ENCODE measurements at regions not wholly inside any gene's neighbourhood (a gene's known extent, or its start where the extent isn't known, plus 50 kb on each side); places are given as distances from the start of the nearest gene placed in this dataset.

GRCh38 chr7:132713893-132714292, 137.6 kb upstream of the PLXNA4 start:
- Histone ChIP-seq H3K4me3 (no peak overlapping the region), H3K4me1 (no peaks in the 10 kb centered on the region), H3K36me3 (no peaks in the 10 kb centered on the region), H3K9me3 (no peaks in the 10 kb centered on the region), H3K27me3 (no peaks in the 10 kb centered on the region), H3K27ac (no peak overlapping the region)
- ATAC-seq (no peak), FAIRE-seq (no peak), DNase-seq (no peak)
- TF ChIP-seq CTCF (IDR thresholded peaks at IDR 0.05), result no peak
- WGBS, 2 donors, result 67 to 72% methylated on average over 3 of the region's 3 CpGs
- intact Hi-C loops (cut with DNase I), result no loop called here

DNA sequence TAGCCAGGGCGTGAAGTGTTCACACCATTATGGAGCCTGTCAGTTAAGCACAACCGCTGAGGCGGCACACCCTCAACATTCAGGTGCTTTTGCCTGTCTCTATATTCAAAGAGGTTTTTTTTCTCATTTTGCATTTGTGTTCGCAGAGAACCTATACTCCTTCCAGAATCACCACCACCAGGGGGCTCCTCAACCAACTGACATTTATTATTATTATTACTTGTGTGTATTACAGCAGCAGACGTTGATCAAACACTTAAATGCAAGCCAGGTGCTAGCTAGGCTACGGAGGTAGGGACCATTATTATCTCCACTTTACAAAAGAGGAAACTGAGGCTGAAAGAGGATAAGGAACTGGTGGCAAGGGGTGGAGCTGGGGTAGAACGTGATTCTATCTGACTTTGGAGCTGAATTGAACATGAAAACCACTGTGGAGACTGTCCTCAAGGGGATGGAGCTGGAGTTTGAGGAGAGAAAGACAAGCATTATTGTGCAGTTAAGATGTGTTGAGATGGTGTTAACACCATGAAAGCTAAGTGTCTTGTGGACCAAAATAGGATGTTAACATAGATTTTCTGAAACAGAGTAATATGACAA, 133.8 kb upstream of the PLXNA4 start:
- Histone ChIP-seq H3K9me3 (no peaks in the 10 kb centered on the region), H3K27ac (no peak overlapping the region), H3K4me1 (no peaks in the 10 kb centered on the region), H3K36me3 (no peaks in the 10 kb centered on the region), H3K4me3 (no peak overlapping the region), H3K27me3 (no peaks in the 10 kb centered on the region)
- intact Hi-C loops (cut with DNase I), result no loop called here
- peak in 2 of 4 donors; percentile 31 to 32 for TF ChIP-seq CTCF (IDR thresholded peaks at IDR 0.05)
- 47 to 57% methylated on average over 7 of the region's 7 CpGs for WGBS, 2 donors
- DNase-seq (peak in 3 of 6 donors; percentile 10 to 45 (median 20)), ATAC-seq (peak in 2 of 4 donors; percentile 35 to 46), FAIRE-seq (no peak)

- DNase-seq (no peak), FAIRE-seq (no peak), ATAC-seq (no peak)
- H3K36me3 ChIP-seq, result no peaks in the 10 kb centered on the region
- no peaks in the 10 kb centered on the region for H3K27me3 ChIP-seq
- H3K27ac ChIP-seq, result no peak overlapping the region
- no peak overlapping the region for H3K4me3 ChIP-seq
- 87 to 88% methylated on average over 5 of the region's 5 CpGs for WGBS, 2 donors
- H3K4me1 ChIP-seq, result no peaks in the 10 kb centered on the region
- intact Hi-C loops (cut with DNase I), result no loop called here
- TF ChIP-seq CTCF (IDR thresholded peaks at IDR 0.05), result no peak
- no peaks in the 10 kb centered on the region for H3K9me3 ChIP-seq
Observed at GRCh38 chr7:132708470-132708869, 132.2 kb upstream of the PLXNA4 start.

- no peaks in the 10 kb centered on the region for H3K36me3 ChIP-seq
- H3K9me3 ChIP-seq, result no peaks in the 10 kb centered on the region
- no peak for ATAC-seq
- H3K4me1 ChIP-seq, result no peaks in the 10 kb centered on the region
- no peak for TF ChIP-seq CTCF (IDR thresholded peaks at IDR 0.05)
- WGBS, 2 donors, result 61 to 63% methylated on average over 5 of the region's 5 CpGs
- no peak overlapping the region for H3K27ac ChIP-seq
- H3K4me3 ChIP-seq, result no peak overlapping the region
- no peak for FAIRE-seq
- H3K27me3 ChIP-seq, result no peaks in the 10 kb centered on the region
- DNase-seq, result no peak
- intact Hi-C loops (cut with DNase I), result no loop called here
Observed at GRCh38 chr7:132705146-132705545, 128.9 kb upstream of the PLXNA4 start.

- Histone ChIP-seq H3K4me1 (no peaks in the 10 kb centered on the region), H3K4me3 (no peak overlapping the region), H3K27ac (no peak overlapping the region), H3K36me3 (no peaks in the 10 kb centered on the region), H3K9me3 (no peaks in the 10 kb centered on the region), H3K27me3 (no peaks in the 10 kb centered on the region)
- no peak for ATAC-seq
- intact Hi-C loops (cut with DNase I), result no loop called here
- DNase-seq, result no peak
- no peak for FAIRE-seq
- TF ChIP-seq CTCF (IDR thresholded peaks at IDR 0.05), result no peak
- 87% methylated on average over 7 of the region's 7 CpGs for WGBS, 2 donors
Observed at GRCh38 chr7:132703742-132704141, 127.5 kb upstream of the PLXNA4 start.
